SK-N-SH treated with all-trans-retinoic acid at 6 μM for 48 hours (cell line): ENCODE measurements at regions not wholly inside any gene's neighbourhood (a gene's known extent, or its start where the extent isn't known, plus 50 kb on each side); places are given as distances from the start of the nearest gene placed in this dataset.

Experiments
- ATAC-seq: fragments of 200-7000 bp; cut with Tn5 transposase; 3 replicates; pipeline ENCODE4 v1.9.1; 2020; ENCODE audit warnings: mild to moderate bottlenecking, moderate library complexity
- ARNTL ChIP-seq: fragments of 450-650 bp; formaldehyde crosslinking; IDR thresholded peaks from 2 replicates; pipeline ENCODE4 v1.5.0; 2020; ENCODE audit warnings: low read depth, mild to moderate bottlenecking, moderate library complexity, borderline replicate concordance
- BACH2 ChIP-seq: fragments of 250-450 bp; sonication (Bioruptor Pico); IDR thresholded peaks from 2 replicates; pipeline ENCODE4 v1.9.0; 2021; ENCODE audit warnings: mild to moderate bottlenecking, borderline replicate concordance
- ESRRG ChIP-seq: fragments of 250-450 bp; sonication (Bioruptor Pico); IDR thresholded peaks from 2 replicates; pipeline ENCODE4 v1.6.1; 2021; ENCODE audit warnings: mild to moderate bottlenecking
- ISL1 ChIP-seq: fragments of 250-450 bp; sonication (Bioruptor Pico); IDR thresholded peaks from 2 replicates; pipeline ENCODE4 v2.1.2; 2022; ENCODE audit warnings: mild to moderate bottlenecking, moderate library complexity
- OSR1 ChIP-seq: fragments of 250-450 bp; sonication (Bioruptor Pico); IDR thresholded peaks from 2 replicates; pipeline ENCODE4 v1.8.0; 2022; ENCODE audit warnings: moderate library complexity, mild to moderate bottlenecking, inconsistent platforms
- PPARA ChIP-seq: fragments of 250-450 bp; sonication (Bioruptor Pico); IDR thresholded peaks from 2 replicates; pipeline ENCODE4 v1.5.0; 2020; ENCODE audit warnings: mild to moderate bottlenecking, borderline replicate concordance
- RARB ChIP-seq: fragments of 250-450 bp; sonication (Bioruptor Pico); IDR thresholded peaks from 2 replicates; pipeline ENCODE4 v1.8.0; 2021; ENCODE audit warnings: mild to moderate bottlenecking, moderate library complexity
- SNAI2 ChIP-seq: fragments of 250-450 bp; sonication (Bioruptor Pico); IDR thresholded peaks from 2 replicates; pipeline ENCODE4 v1.5.0; 2020; ENCODE audit warnings: mild to moderate bottlenecking, moderate library complexity
- TCF4 ChIP-seq: fragments of 250-450 bp; sonication (Bioruptor Pico); IDR thresholded peaks from 2 replicates; pipeline ENCODE4 v1.8.0; 2021; ENCODE audit warnings: mild to moderate bottlenecking, moderate library complexity, borderline replicate concordance
- TOX ChIP-seq: fragments of 250-450 bp; sonication (Bioruptor Pico); IDR thresholded peaks from 2 replicates; pipeline ENCODE4 v1.8.0; 2021; ENCODE audit warnings: mild to moderate bottlenecking, moderate library complexity, borderline replicate concordance
- ZC3H10 ChIP-seq: fragments of 250-450 bp; sonication (Bioruptor Pico); IDR thresholded peaks from 2 replicates; pipeline ENCODE4 v1.5.1; 2021; ENCODE audit warnings: mild to moderate bottlenecking, moderate library complexity
- ZFP3 ChIP-seq: fragments of 250-450 bp; sonication (Bioruptor Pico); IDR thresholded peaks from 2 replicates; pipeline ENCODE4 v1.5.0; 2020; ENCODE audit warnings: mild to moderate bottlenecking, moderate library complexity
- ZFP30 ChIP-seq: fragments of 450-650 bp; formaldehyde crosslinking; IDR thresholded peaks from 2 replicates; pipeline ENCODE4 v1.5.0; 2022; ENCODE audit warnings: mild to moderate bottlenecking, moderate library complexity
- ZNF565 ChIP-seq: fragments of 450-650 bp; formaldehyde crosslinking; conservative IDR thresholded peaks from 2 replicates; pipeline ENCODE4 v1.5.0; 2020; ENCODE audit warnings: low read depth, mild to moderate bottlenecking, moderate library complexity
- ZNF70 ChIP-seq: fragments of 450-650 bp; formaldehyde crosslinking; IDR thresholded peaks from 2 replicates; pipeline ENCODE4 v1.5.0; 2020; ENCODE audit warnings: mild to moderate bottlenecking, moderate library complexity
- TF ChIP-seq, protein P1 (sequence below): fragments of 250-450 bp; sonication (Bioruptor Pico); IDR thresholded peaks from 2 replicates; pipeline ENCODE4 v1.5.1; 2021; ENCODE audit warnings: mild to moderate bottlenecking, moderate library complexity
- TF ChIP-seq, protein P2 (sequence below): fragments of 250-450 bp; sonication (Bioruptor Pico); IDR thresholded peaks from 2 replicates; pipeline ENCODE4 v1.8.0; 2020; ENCODE audit warnings: mild to moderate bottlenecking, moderate library complexity, borderline replicate concordance

DNA sequence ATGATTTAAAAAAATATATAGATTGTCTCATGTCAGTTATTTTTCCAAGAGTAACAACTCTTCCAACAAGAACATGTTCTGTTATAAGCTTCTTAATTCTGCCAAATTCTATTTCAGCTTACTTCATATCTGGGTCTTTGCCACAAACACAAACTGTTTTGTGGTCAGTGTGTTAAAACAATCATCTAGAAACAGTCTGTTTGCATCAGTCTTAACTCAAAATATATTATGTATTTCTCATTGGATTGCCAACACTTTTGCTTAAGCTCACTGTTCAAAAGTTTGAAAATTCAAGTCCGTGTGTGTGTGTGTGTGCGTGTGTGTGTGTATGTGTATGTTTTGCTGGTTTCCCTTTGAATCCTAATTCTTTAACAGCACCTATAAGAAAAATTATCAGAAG, 752.3 kb upstream of the NDST4 start:
- no peak for ATAC-seq
- no peak for TF ChIP-seq PPARA (CRISPR knock-in tag)

DNA sequence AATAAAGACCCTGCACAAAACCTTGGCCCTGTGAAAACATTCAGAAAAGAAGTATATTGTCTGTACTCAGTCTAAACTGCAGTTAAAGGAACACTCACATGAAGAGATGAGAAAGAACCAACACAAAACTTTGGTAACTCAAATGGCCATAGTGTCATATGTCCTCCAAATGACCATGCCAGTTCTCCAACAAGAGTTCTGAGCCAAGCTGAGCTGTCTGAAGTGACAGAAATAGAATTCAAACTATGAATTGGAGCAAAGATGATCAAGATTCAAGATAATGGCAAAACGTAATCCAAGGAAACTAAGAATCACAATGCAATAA, 739.3 kb upstream of the NDST4 start:
- TF ChIP-seq ZNF70 (CRISPR knock-in tag) = no peak
- no peak for TF ChIP-seq ARNTL
- no peak for TF ChIP-seq ZNF565
- TF ChIP-seq, protein P1, sequence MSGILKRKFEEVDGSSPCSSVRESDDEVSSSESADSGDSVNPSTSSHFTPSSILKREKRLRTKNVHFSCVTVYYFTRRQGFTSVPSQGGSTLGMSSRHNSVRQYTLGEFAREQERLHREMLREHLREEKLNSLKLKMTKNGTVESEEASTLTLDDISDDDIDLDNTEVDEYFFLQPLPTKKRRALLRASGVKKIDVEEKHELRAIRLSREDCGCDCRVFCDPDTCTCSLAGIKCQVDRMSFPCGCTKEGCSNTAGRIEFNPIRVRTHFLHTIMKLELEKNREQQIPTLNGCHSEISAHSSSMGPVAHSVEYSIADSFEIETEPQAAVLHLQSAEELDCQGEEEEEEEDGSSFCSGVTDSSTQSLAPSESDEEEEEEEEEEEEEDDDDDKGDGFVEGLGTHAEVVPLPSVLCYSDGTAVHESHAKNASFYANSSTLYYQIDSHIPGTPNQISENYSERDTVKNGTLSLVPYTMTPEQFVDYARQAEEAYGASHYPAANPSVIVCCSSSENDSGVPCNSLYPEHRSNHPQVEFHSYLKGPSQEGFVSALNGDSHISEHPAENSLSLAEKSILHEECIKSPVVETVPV (CRISPR knock-in tag) = no peak
- TF ChIP-seq, protein P2, sequence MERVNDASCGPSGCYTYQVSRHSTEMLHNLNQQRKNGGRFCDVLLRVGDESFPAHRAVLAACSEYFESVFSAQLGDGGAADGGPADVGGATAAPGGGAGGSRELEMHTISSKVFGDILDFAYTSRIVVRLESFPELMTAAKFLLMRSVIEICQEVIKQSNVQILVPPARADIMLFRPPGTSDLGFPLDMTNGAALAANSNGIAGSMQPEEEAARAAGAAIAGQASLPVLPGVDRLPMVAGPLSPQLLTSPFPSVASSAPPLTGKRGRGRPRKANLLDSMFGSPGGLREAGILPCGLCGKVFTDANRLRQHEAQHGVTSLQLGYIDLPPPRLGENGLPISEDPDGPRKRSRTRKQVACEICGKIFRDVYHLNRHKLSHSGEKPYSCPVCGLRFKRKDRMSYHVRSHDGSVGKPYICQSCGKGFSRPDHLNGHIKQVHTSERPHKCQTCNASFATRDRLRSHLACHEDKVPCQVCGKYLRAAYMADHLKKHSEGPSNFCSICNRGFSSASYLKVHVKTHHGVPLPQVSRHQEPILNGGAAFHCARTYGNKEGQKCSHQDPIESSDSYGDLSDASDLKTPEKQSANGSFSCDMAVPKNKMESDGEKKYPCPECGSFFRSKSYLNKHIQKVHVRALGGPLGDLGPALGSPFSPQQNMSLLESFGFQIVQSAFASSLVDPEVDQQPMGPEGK (CRISPR knock-in tag) = no peak
- TF ChIP-seq ISL1 = no peak
- TF ChIP-seq OSR1 = no peak
- no peak for TF ChIP-seq SNAI2
- no peak for TF ChIP-seq RARB (CRISPR knock-in tag)
- no peak for TF ChIP-seq TCF4 (CRISPR knock-in tag)
- no peak for TF ChIP-seq ZC3H10
- TF ChIP-seq BACH2 (CRISPR knock-in tag) = no peak
- TF ChIP-seq TOX (CRISPR knock-in tag) = no peak
- TF ChIP-seq ZFP3 (CRISPR knock-in tag) = no peak
- no peak for ATAC-seq

DNA sequence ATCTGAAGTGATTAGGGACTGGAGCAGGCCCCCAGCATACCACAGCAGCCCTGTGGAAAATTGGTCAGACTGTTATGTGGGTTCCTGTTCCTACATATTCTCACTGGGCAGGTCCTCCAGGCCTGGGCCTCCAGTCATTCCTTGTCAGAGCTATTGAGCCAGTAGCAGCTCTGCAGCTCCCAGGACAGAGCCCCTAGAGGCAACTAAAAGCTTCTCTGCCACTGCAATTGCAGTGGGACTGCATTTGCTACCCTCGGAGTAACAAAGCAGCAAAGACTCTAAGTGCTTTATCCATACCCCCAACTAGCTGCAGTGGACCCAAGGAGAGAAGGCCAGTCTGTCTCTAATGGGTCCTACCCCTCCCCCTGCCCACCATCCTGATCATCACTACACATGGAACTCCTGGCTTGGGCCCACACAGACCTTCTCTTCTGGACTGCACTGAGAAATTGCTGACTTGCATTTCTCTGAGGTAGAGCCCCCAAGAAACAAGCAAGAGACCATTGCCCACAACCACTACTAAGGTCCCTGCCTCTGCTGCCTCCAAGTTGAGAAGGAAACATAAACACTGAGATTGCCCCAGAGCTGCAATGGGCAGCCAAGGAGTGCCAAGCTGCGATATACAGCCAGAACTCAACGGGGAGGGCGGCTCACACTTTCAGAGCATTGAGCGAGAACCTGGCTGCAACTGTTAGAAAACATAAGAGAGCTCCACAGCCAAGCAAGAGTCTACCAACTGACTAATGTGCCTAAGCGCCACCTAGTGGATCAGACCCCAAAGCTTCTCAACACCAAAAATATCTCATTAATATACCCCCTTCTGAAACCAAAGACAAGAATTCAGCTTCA, 738.7 kb upstream of the NDST4 start:
- peak; percentile 84 for ATAC-seq
- TF ChIP-seq ZNF565 (no peak), BACH2 (CRISPR knock-in tag) (no peak)
- TF ChIP-seq, all 23 proteins: peak for 0

DNA sequence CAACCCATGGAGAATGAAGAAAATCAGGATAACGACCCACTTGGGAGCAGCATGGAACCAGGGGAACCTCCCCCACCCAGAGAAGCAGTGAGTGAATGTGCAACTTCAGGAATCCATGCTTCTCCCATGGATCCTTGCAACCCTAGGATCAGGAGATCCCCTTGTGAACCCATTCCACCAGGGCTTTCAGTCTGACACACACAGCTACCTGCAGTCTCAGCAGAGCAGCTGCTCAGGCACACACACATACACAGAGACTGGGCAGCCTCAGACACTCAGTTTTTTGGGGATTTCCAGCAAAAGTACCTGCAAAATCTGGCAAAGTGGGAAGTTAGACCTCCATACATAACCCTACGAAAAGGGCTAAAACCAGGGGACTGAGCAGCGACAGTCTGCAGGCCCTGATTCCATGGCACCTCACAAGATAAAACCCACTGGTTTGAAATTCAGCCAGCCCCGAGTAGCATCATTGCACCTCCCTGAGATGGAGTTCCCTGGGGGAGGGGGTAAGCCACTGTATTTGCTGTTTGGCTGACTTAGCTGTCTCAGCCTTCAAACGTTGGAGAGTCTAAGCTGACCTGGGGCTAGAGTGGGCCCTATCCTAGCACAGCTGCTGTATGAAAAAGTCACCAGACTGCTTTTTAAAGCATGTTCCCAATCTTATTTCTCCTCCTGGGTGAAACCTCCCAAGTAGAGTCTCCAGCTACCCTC, 737.5 kb upstream of the NDST4 start:
- ATAC-seq = no peak

More for the DNA sequence above, 737.5 kb upstream of the NDST4 start:
- TF ChIP-seq, protein P1 (CRISPR knock-in tag) = no peak
- TF ChIP-seq BACH2 (CRISPR knock-in tag) (no peak), ZFP30 (CRISPR knock-in tag) (no peak), ZC3H10 (no peak), TOX (CRISPR knock-in tag) (no peak), ARNTL (no peak), OSR1 (no peak), ESRRG (CRISPR knock-in tag) (no peak), RARB (CRISPR knock-in tag) (no peak), ISL1 (no peak), PPARA (CRISPR knock-in tag) (no peak)
- TF ChIP-seq, protein P2 (CRISPR knock-in tag) = no peak
